ENCODE measurements at regions not wholly inside any gene's neighbourhood (a gene's known extent, or its start where the extent isn't known, plus 50 kb on each side); places are given as distances from the start of the nearest gene placed in this dataset.

DNA sequence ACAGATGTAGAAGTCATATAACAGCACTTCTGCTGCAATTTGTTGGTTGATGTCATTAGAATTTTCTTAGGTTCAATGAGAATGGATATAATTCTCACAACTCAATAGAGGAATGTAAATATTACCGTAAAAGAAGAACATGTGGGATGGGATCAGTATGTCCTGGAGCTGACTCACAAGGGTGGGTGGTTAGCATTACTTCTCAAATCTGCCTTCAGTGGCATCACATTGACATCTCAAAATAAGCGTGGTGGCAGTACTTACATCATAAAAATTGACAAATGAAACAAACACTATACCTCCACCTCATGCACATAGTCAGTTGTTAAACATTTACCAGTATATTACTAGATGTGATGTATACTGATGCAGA is 1068.0 kb upstream of the CADM2 start:
- intact Hi-C loops (cut with micrococcal nuclease), result no loop called here
- Mint-ChIP-seq H3K27ac (no peak overlapping the region), H3K36me3 (ENCODE audit: low read depth) (no peaks in the 10 kb centered on the region), H3K27me3 (ENCODE audit: low read depth) (no peaks in the 10 kb centered on the region), H3K4me3 (ENCODE audit: low read depth) (no peak overlapping the region), H3K4me1 (ENCODE audit: low read depth) (no peaks in the 10 kb centered on the region), H3K9me3 (peaks cover 20% of the 10 kb centered on the region)
- DNase-seq (ENCODE audit: low spot score), result no peak

DNA sequence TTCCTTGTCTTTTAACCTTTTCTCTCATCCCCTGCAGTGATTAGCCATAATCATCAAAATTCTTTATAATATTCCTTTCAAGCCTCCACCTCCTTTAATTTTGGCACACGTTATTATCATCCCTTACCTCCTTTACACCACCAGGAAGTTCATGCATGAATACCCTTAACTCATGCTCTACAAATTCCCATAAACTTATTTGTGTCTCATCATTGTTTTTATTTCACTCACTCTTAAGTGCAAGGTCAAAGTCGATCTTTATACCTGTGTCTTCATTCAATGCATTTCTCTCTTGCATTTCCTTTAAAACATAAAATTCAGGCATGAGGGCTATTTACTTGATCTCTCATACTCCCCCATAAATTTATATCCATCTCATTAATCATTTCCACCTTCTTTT is 1064.6 kb upstream of the CADM2 start:
- H3K27me3 Mint-ChIP-seq (ENCODE audit: low read depth), result no peaks in the 10 kb centered on the region
- no peak for DNase-seq (ENCODE audit: low spot score)
- H3K27ac Mint-ChIP-seq, result no peak overlapping the region
- intact Hi-C loops (cut with micrococcal nuclease), result no loop called here
- no peak overlapping the region for H3K4me3 Mint-ChIP-seq (ENCODE audit: low read depth)
- H3K9me3 Mint-ChIP-seq, result peaks cover 16% of the 10 kb centered on the region
- no peaks in the 10 kb centered on the region for H3K36me3 Mint-ChIP-seq (ENCODE audit: low read depth)
- no peaks in the 10 kb centered on the region for H3K4me1 Mint-ChIP-seq (ENCODE audit: low read depth)

DNA sequence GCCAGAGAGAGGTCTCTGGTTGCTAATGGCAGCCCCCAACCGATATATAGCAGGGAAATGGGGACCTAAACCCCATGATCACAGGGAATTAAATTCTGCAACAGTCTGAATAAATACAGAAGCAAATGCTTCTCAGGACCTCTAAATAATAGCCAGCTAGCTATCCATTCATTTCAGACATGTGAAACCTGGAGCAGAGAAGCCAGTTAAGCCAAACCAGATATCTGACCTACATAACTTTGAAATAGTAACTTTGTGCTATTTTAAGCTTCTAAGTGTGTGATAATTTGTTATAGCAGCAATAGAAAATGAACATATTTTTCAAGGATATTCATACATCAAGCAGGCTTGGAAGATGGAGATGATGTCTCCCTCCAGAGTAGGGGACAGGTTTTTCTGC is 1062.9 kb upstream of the CADM2 start:
- no peaks in the 10 kb centered on the region for H3K36me3 Mint-ChIP-seq (ENCODE audit: low read depth)
- H3K9me3 Mint-ChIP-seq, result peaks cover 22% of the 10 kb centered on the region
- no peak for DNase-seq (ENCODE audit: low spot score)
- H3K4me1 Mint-ChIP-seq (ENCODE audit: low read depth), result no peaks in the 10 kb centered on the region
- no peak overlapping the region for H3K4me3 Mint-ChIP-seq (ENCODE audit: low read depth)
- H3K27ac Mint-ChIP-seq, result no peak overlapping the region
- H3K27me3 Mint-ChIP-seq (ENCODE audit: low read depth), result no peaks in the 10 kb centered on the region
- intact Hi-C loops (cut with micrococcal nuclease), result no loop called here

DNA sequence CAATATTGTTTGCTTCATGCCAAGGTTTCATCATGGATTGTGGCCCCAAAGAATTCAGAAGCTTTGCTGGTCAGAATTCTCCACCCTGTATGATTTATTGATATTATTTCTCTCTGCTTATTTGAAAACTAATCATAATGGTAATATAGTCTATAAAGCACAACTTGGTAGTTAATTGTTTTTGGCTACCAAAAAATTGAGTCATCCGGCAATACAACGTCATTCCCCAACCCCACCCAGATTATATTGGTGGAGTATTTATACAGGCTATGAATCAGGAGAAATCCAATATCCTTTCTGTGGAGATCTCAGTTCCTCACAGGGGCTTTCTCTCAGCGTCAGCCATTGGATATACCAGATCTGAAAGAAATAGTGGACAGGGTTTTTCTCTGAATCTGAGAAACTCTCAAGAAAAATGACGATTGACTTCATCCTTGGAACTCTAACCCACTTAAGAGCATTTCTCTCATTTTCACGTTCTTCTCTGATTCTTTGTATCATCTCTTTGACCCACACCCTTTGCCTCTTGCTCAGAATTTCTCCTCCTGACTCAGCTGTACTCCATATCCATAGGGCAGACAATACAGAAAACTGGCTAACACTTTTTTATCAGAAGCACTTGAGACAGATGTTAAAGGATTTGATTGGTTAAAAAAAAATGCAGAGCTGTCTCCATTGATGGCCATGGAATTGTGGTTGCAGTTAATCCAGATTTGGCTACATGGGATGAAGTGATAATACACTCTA is 1055.8 kb upstream of the CADM2 start:
- Mint-ChIP-seq H3K4me1 (ENCODE audit: low read depth) (no peaks in the 10 kb centered on the region), H3K27me3 (ENCODE audit: low read depth) (no peaks in the 10 kb centered on the region), H3K4me3 (ENCODE audit: low read depth) (no peak overlapping the region), H3K36me3 (ENCODE audit: low read depth) (no peaks in the 10 kb centered on the region), H3K9me3 (peaks cover 40% of the 10 kb centered on the region), H3K27ac (no peak overlapping the region)
- intact Hi-C loops (cut with micrococcal nuclease), result no loop called here
- DNase-seq (ENCODE audit: low spot score), result no peak

DNA sequence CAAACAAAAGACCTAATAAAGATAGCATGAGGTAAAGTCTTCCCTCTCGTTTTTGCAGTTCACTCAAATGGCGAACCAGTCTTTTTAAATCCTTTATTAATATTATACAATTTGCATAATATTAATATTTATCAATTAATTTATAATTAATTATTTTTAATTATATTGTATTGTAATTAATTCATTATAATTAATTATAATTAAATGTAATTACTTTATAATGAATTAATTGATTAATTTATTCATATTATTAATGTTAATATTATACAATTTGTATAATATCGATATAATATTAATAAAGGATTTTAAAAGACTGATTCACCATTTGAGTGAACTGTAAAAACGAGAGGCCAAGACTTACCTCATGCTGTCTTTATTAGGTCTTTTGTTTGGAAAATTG is 1045.4 kb upstream of the CADM2 start:
- no peaks in the 10 kb centered on the region for H3K4me1 Mint-ChIP-seq (ENCODE audit: low read depth)
- no peaks in the 10 kb centered on the region for H3K36me3 Mint-ChIP-seq (ENCODE audit: low read depth)
- intact Hi-C loops (cut with micrococcal nuclease), result no loop called here
- no peaks in the 10 kb centered on the region for H3K27me3 Mint-ChIP-seq (ENCODE audit: low read depth)
- DNase-seq (ENCODE audit: low spot score), result no peak
- H3K4me3 Mint-ChIP-seq (ENCODE audit: low read depth), result no peak overlapping the region
- H3K27ac Mint-ChIP-seq, result no peak overlapping the region
- peaks cover 13% of the 10 kb centered on the region for H3K9me3 Mint-ChIP-seq

DNA sequence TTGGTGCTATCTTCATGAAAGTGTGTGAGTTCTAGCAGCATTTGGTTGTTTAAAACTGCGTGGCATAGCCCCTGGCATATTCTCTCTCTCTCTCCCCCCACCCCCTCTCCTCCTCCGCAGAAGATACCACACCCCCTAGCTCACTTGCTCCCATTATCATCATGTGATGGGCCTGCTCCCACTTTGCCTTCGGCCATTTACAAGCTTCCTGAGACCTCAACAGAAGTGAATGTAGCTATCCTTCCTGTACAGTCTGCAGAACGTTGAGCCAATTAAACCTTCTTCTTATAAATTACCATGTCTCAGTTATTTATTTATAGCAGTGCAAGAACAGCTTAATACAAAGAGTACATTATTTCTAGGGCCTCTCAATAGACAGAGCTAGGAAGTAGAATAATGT is 1032.5 kb upstream of the CADM2 start:
- Mint-ChIP-seq H3K27ac (no peak overlapping the region), H3K36me3 (ENCODE audit: low read depth) (no peaks in the 10 kb centered on the region), H3K4me3 (ENCODE audit: low read depth) (no peak overlapping the region), H3K4me1 (ENCODE audit: low read depth) (no peaks in the 10 kb centered on the region), H3K9me3 (peaks cover 35% of the 10 kb centered on the region), H3K27me3 (ENCODE audit: low read depth) (no peaks in the 10 kb centered on the region)
- no peak for DNase-seq (ENCODE audit: low spot score)
- intact Hi-C loops (cut with micrococcal nuclease), result no loop called here

DNA sequence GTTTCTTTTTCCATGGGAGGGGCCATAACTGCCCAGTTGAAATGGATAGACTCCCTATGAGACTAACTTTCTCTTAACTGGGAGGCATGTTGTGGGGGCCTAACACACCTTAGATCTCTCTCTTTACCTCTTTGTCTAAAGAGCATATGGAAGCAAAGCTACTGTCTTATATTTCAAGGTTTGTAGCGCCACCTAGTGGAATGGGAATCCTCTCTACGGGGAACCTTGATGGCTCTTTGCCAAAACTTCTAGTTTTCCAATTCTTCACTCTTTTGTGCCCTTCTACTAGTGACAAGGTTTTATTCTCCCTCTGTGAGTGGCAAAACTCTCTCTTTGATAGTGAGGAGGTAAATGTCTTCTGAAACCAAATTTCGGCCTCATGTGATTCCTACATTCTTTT is 1030.4 kb upstream of the CADM2 start:
- H3K9me3 Mint-ChIP-seq, result peaks cover 46% of the 10 kb centered on the region
- no peak for DNase-seq (ENCODE audit: low spot score)
- H3K36me3 Mint-ChIP-seq (ENCODE audit: low read depth), result no peaks in the 10 kb centered on the region
- no peaks in the 10 kb centered on the region for H3K4me1 Mint-ChIP-seq (ENCODE audit: low read depth)
- no peak overlapping the region for H3K4me3 Mint-ChIP-seq (ENCODE audit: low read depth)
- intact Hi-C loops (cut with micrococcal nuclease), result no loop called here
- no peak overlapping the region for H3K27ac Mint-ChIP-seq
- H3K27me3 Mint-ChIP-seq (ENCODE audit: low read depth), result no peaks in the 10 kb centered on the region

DNA sequence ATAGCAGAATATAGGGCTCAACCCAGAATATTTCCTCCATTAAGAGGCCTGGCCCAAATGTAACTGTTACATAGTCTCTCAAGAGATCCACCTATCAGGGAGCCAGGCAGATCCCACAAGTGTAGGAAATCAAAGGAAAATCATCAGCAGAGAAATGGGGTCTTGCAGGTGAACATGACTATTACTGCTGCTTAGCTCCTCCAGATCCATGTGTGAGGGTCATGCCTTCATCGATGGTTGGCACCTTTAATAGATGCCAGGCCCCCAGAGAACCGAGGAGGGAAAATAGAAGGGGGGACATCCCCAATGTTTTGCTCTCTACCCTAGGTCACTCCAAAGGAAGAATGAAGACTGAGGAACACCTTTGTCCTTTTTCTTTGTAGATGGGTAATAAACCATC is 1029.9 kb upstream of the CADM2 start:
- peaks cover 46% of the 10 kb centered on the region for H3K9me3 Mint-ChIP-seq
- no peaks in the 10 kb centered on the region for H3K4me1 Mint-ChIP-seq (ENCODE audit: low read depth)
- intact Hi-C loops (cut with micrococcal nuclease), result no loop called here

DNA sequence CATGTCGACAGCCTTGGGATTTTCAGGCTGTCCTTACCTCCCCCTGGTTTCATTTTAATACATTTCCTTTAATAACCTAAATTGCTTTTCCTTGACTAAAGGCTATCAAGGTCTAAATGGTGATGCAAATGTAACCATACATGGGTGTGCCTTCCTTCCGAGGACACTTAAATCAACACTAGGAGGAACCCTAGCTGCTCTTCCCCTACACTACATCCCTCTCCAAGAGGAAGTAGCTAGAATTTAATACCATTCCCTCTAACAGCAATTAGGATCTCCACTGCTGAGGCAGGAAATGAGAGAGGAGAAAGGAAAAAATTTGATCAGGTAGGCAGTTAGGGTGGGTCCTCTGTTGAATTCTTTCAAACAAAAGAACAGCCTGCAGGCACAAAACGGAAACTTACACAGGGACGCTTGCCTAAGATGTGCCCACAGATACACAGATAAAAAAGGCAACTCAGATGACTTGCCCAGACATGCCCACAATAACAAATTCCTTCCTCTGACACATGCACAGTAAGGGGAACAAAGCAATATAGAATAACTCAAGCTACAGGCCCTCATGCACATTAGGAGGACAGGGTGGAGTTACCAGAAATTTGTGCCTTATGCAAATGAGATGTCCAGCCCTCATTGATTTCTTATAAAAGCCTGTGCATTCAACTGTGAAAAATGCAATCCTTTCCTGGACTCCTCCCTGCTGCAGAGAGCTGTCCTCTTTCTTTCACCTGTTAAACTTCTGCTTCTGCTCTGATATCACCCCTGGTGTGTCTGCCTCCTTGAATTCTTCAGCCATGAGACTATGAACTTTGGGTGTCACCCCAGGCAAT is 1024.4 kb upstream of the CADM2 start:
- intact Hi-C loops (cut with micrococcal nuclease), result no loop called here
- H3K36me3 Mint-ChIP-seq (ENCODE audit: low read depth), result no peaks in the 10 kb centered on the region
- H3K9me3 Mint-ChIP-seq, result peaks cover 57% of the 10 kb centered on the region

More for the DNA sequence above, 1029.9 kb upstream of the CADM2 start:
- no peaks in the 10 kb centered on the region for H3K27me3 Mint-ChIP-seq (ENCODE audit: low read depth)
- DNase-seq (ENCODE audit: low spot score), result no peak
- no peak overlapping the region for H3K27ac Mint-ChIP-seq
- no peak overlapping the region for H3K4me3 Mint-ChIP-seq (ENCODE audit: low read depth)
- no peaks in the 10 kb centered on the region for H3K36me3 Mint-ChIP-seq (ENCODE audit: low read depth)

DNA sequence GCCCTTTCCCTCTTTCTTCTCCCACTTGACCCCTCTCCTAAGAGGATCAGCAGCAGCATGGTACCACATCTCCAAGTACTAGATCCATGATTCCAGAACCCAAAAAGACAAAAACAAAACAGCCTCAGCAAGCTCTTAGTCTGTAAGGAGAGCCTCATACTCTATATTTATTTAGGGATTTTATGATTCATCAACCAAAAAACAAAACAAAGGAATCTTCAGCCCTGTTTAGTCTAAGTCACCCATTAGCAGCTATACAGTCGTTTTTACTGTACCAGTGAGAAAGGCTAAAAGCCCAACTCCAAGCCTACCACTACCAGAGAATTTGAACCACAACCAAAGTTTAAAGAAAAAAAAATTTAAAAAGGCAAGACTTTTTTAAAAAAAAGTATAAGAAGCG is 1020.3 kb upstream of the CADM2 start:
- peaks cover 50% of the 10 kb centered on the region for H3K9me3 Mint-ChIP-seq
- H3K36me3 Mint-ChIP-seq (ENCODE audit: low read depth), result no peaks in the 10 kb centered on the region
- no peak overlapping the region for H3K27ac Mint-ChIP-seq
- H3K4me1 Mint-ChIP-seq (ENCODE audit: low read depth), result no peaks in the 10 kb centered on the region
- H3K4me3 Mint-ChIP-seq (ENCODE audit: low read depth), result no peak overlapping the region
- intact Hi-C loops (cut with micrococcal nuclease), result no loop called here
- H3K27me3 Mint-ChIP-seq (ENCODE audit: low read depth), result no peaks in the 10 kb centered on the region
- DNase-seq (ENCODE audit: low spot score), result no peak

More for the DNA sequence above, 1024.4 kb upstream of the CADM2 start:
- no peaks in the 10 kb centered on the region for H3K27me3 Mint-ChIP-seq (ENCODE audit: low read depth)
- H3K4me3 Mint-ChIP-seq (ENCODE audit: low read depth), result no peak overlapping the region
- DNase-seq (ENCODE audit: low spot score), result no peak
- no peak overlapping the region for H3K27ac Mint-ChIP-seq
- H3K4me1 Mint-ChIP-seq (ENCODE audit: low read depth), result no peaks in the 10 kb centered on the region

DNA sequence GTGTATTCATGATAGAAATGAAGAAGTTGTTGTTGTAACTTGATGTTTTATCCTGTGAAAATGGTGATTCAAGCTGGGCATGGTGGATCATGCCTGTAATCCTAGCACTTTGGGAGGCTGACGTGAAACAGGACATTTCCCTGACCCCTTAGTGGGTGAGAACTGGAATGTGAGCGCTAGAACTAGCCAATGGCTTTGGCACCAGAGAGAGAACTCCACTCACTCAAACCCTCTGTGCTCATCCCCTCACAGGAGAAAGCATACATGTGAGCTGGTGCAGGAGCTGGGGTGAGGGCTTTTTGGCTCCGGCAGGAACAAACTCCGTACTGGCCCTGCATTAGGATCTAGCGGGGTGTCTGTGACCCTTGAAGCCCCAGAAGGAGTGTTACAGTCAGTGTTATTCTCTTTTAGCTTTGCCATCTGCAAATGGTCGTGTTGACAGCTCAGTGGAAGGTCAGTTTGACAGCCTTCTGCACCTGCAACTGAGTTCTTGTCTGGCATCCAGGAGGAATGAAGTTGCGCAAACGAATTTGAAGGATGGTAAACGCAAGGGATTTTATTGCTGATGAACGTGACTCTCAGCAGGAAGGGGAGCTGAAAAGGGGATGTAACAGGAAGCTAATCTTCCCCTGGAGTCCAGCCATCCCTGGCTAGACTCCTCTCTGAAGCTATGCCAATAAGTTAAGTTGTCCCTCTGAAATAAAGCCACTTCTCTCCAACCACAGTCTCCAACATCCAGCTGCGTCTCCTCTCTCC is 1016.6 kb upstream of the CADM2 start:
- no peaks in the 10 kb centered on the region for H3K36me3 Mint-ChIP-seq (ENCODE audit: low read depth)
- intact Hi-C loops (cut with micrococcal nuclease), result no loop called here
- no peaks in the 10 kb centered on the region for H3K4me1 Mint-ChIP-seq (ENCODE audit: low read depth)
- H3K9me3 Mint-ChIP-seq, result peaks cover 36% of the 10 kb centered on the region
- no peaks in the 10 kb centered on the region for H3K27me3 Mint-ChIP-seq (ENCODE audit: low read depth)
- DNase-seq (ENCODE audit: low spot score), result no peak
- no peak overlapping the region for H3K4me3 Mint-ChIP-seq (ENCODE audit: low read depth)
- no peak overlapping the region for H3K27ac Mint-ChIP-seq

DNA sequence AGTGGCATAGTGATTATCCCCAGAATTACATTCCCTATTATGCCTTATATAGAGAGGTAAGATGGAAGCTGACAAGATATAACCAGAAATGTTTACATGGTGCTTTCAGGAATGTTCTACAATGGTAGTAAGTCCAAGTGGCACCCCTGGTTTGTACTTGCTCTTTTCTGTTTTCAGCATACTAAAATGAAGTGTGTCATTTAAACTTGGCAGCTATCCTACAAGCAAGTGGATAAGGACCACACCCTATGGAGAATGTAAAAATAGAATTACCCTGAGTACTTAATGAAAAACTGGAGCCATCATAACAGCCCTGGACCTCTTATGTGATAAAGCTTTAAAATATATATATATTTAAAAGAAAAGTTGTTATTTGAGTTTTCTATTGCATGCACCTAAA is 1012.7 kb upstream of the CADM2 start:
- Mint-ChIP-seq H3K4me1 (ENCODE audit: low read depth) (no peaks in the 10 kb centered on the region), H3K4me3 (ENCODE audit: low read depth) (no peak overlapping the region), H3K36me3 (ENCODE audit: low read depth) (no peaks in the 10 kb centered on the region), H3K27me3 (ENCODE audit: low read depth) (no peaks in the 10 kb centered on the region), H3K9me3 (peaks cover 21% of the 10 kb centered on the region), H3K27ac (no peak overlapping the region)
- intact Hi-C loops (cut with micrococcal nuclease), result no loop called here
- DNase-seq (ENCODE audit: low spot score), result no peak

DNA sequence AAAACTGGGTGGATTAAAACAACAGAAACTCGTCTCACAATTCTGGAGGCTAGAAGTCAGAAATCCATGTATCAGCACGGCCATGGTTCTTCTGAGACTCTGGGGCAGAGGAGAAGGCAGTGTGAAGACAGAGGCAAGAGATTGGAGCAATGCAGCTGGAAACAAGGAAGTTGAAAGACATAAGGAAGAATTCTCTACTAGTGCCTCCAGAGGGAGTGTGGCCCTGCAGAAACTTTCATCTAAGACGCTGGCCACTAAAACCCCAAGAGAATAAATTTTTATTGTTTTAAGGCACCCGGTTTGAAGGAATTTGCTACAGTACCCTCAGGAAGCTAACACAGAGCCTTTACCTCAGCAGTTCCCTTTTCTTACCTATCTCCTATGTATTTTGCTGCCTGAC is 1012.2 kb upstream of the CADM2 start:
- no peaks in the 10 kb centered on the region for H3K36me3 Mint-ChIP-seq (ENCODE audit: low read depth)
- no peak overlapping the region for H3K4me3 Mint-ChIP-seq (ENCODE audit: low read depth)
- no peak for DNase-seq (ENCODE audit: low spot score)
- intact Hi-C loops (cut with micrococcal nuclease), result no loop called here
- no peaks in the 10 kb centered on the region for H3K4me1 Mint-ChIP-seq (ENCODE audit: low read depth)
- peaks cover 16% of the 10 kb centered on the region for H3K9me3 Mint-ChIP-seq
- H3K27me3 Mint-ChIP-seq (ENCODE audit: low read depth), result no peaks in the 10 kb centered on the region
- H3K27ac Mint-ChIP-seq, result no peak overlapping the region
